HEK293 (cell line): ENCODE measurements at regions not wholly inside any gene's neighbourhood (a gene's known extent, or its start where the extent isn't known, plus 50 kb on each side); places are given as distances from the start of the nearest gene placed in this dataset.

ENCODE experiments used
- CTCF ChIA-PET: fragments of 350-600 bp; formaldehyde crosslinking; extraction: SDS; loops from one replicate; lab custom pipeline; 2021; ENCODE audit warnings: antibody characterized with exemption; lab: Yijun Ruan, JAX
- POLR2A ChIA-PET: fragments of 300-600 bp; formaldehyde crosslinking; extraction: SDS; loops from one replicate; lab custom pipeline; 2020; ENCODE audit warnings: antibody characterized with exemption, inconsistent platforms; lab: Yijun Ruan, JAX
- H3K27ac ChIP-seq: fragments of 200-500 bp; sonication (Bioruptor generic); 2 replicates; pipeline ENCODE4 v1.5.1; 2014; ENCODE audit warnings: low read depth, low read length, control low read depth, inconsistent platforms; ENCODE audit errors: extremely low read depth
- H3K36me3 ChIP-seq, 2 experiments: fragments of 200-500 bp in 1 of 2; sonication (Bioruptor generic) in 1 of 2; 1 replicate in 1 of 2; 2 replicates in 1 of 2; pipeline ENCODE4 v1.5.1; 2014 to 2017; ENCODE audit warnings: inconsistent platforms in 2 of 2, low read length in 2 of 2; ENCODE audit not compliant: control insufficient read depth in 2 of 2, insufficient read depth in 1 of 2
- H3K4me1 ChIP-seq: fragments of 200-500 bp; sonication (Bioruptor generic); 2 replicates; pipeline ENCODE4 v1.5.1; 2014; ENCODE audit warnings: mild to moderate bottlenecking, low read length, inconsistent platforms; ENCODE audit not compliant: control insufficient read depth, insufficient read depth
- H3K4me3 ChIP-seq: 2 replicates; pipeline ENCODE4 v1.5.1; 2011; ENCODE audit warnings: low read depth, mild to moderate bottlenecking, control low read depth, low read length, moderate library complexity
- H3K9me3 ChIP-seq: fragments of 200-500 bp; sonication (Bioruptor generic); 2 replicates; pipeline ENCODE4 v1.5.1; 2014; ENCODE audit warnings: low read depth, low read length, inconsistent platforms; ENCODE audit not compliant: control insufficient read depth, insufficient read depth
- BCL6B ChIP-seq: fragments of 450-650 bp; formaldehyde crosslinking; IDR thresholded peaks from 2 replicates; pipeline ENCODE4 v1.5.1; 2017; ENCODE audit warnings: missing biosample characterization, missing genetic modification characterization
- CTCF ChIP-seq: fragments of 450-650 bp; formaldehyde crosslinking; IDR thresholded peaks from 2 replicates; pipeline ENCODE4 v1.5.1; 2016; ENCODE audit warnings: missing biosample characterization, missing genetic modification characterization
- HOXC10 ChIP-seq: sonication (generic); formaldehyde crosslinking; IDR thresholded peaks from 2 replicates; pipeline ENCODE4 v1.8.1; 2023; ENCODE audit warnings: mild to moderate bottlenecking, missing genetic modification reagents
- TCF7L2 ChIP-seq: IDR thresholded peaks from 2 replicates; pipeline ENCODE4 v1.6.1; 2011; ENCODE audit warnings: low read depth, mild to moderate bottlenecking, inconsistent platforms, low read length, moderate library complexity, borderline replicate concordance
- ZBTB1 ChIP-seq: fragments of 450-650 bp; formaldehyde crosslinking; IDR thresholded peaks from 2 replicates; pipeline ENCODE4 v1.5.1; 2016; ENCODE audit warnings: missing biosample characterization, missing genetic modification characterization
- ZBTB17 ChIP-seq: fragments of 450-650 bp; formaldehyde crosslinking; IDR thresholded peaks from 2 replicates; pipeline ENCODE4 v1.5.1; 2016; ENCODE audit warnings: missing biosample characterization, missing genetic modification characterization
- ZBTB44 ChIP-seq: fragments of 450-650 bp; IDR thresholded peaks from 2 replicates; pipeline ENCODE4 v1.5.1; 2018; ENCODE audit warnings: missing biosample characterization, mild to moderate bottlenecking, missing genetic modification characterization
- ZFP37 ChIP-seq: fragments of 450-650 bp; formaldehyde crosslinking; IDR thresholded peaks from 2 replicates; pipeline ENCODE4 v1.5.1; 2016; ENCODE audit warnings: missing biosample characterization, missing genetic modification characterization
- ZFP41 ChIP-seq: fragments of 450-650 bp; formaldehyde crosslinking; IDR thresholded peaks from 2 replicates; pipeline ENCODE4 v1.5.1; 2016; ENCODE audit warnings: missing biosample characterization, missing genetic modification characterization, borderline replicate concordance
- ZNF18 ChIP-seq: fragments of 450-650 bp; formaldehyde crosslinking; IDR thresholded peaks from 2 replicates; pipeline ENCODE4 v1.5.1; 2016; ENCODE audit warnings: missing biosample characterization, missing genetic modification characterization
- ZNF184 ChIP-seq: fragments of 450-650 bp; IDR thresholded peaks from 2 replicates; pipeline ENCODE4 v1.5.1; 2018; ENCODE audit warnings: missing biosample characterization, mild to moderate bottlenecking, missing genetic modification characterization
- ZNF26 ChIP-seq: fragments of 450-650 bp; formaldehyde crosslinking; IDR thresholded peaks from 2 replicates; pipeline ENCODE4 v1.5.1; 2016; ENCODE audit warnings: missing biosample characterization, missing genetic modification characterization
- ZNF416 ChIP-seq: fragments of 450-650 bp; formaldehyde crosslinking; IDR thresholded peaks from 2 replicates; pipeline ENCODE4 v1.5.1; 2016; ENCODE audit warnings: missing biosample characterization, missing genetic modification characterization
- ZNF449 ChIP-seq: fragments of 450-650 bp; formaldehyde crosslinking; IDR thresholded peaks from 2 replicates; pipeline ENCODE4 v1.5.1; 2017; ENCODE audit warnings: missing biosample characterization, mild to moderate bottlenecking, missing genetic modification characterization, moderate library complexity
- ZNF530 ChIP-seq: fragments of 450-650 bp; formaldehyde crosslinking; IDR thresholded peaks from 2 replicates; pipeline ENCODE4 v1.5.1; 2016; ENCODE audit warnings: low read depth, missing biosample characterization, missing genetic modification characterization
- ZNF560 ChIP-seq: fragments of 450-650 bp; formaldehyde crosslinking; IDR thresholded peaks from 2 replicates; pipeline ENCODE4 v1.5.1; 2017; ENCODE audit warnings: missing biosample characterization, missing genetic modification characterization, borderline replicate concordance
- ZNF596 ChIP-seq: fragments of 450-650 bp; IDR thresholded peaks from 2 replicates; pipeline ENCODE4 v1.5.0; 2018; ENCODE audit warnings: missing biosample characterization, mild to moderate bottlenecking, missing genetic modification characterization, moderate library complexity

GRCh38 chr18:22290004-22290403 lies 120.6 kb downstream of the GATA6 start:
- ChIA-PET CTCF (no interaction called here), POLR2A (no interaction called here)
- H3K27ac ChIP-seq, result no peak overlapping the region
- TF ChIP-seq TCF7L2 (no peak), ZBTB44 (tag by site-specific recombination) (no peak), ZFP41 (tag by site-specific recombination) (no peak), HOXC10 (no peak), ZNF26 (no peak), ZNF416 (tag by site-specific recombination) (no peak), ZFP37 (no peak), ZNF449 (tag by site-specific recombination) (no peak), ZBTB17 (no peak), ZNF530 (tag by site-specific recombination) (no peak), ZNF596 (tag by site-specific recombination) (no peak), ZNF560 (tag by site-specific recombination) (no peak), ZNF18 (no peak), BCL6B (tag by site-specific recombination) (no peak), ZNF184 (tag by site-specific recombination) (no peak), ZBTB1 (tag by site-specific recombination) (no peak), CTCF (tag by site-specific recombination) (no peak)
- TF ChIP-seq, all 188 proteins: peak for 0
- Histone ChIP-seq H3K4me3 (no peak overlapping the region), H3K9me3 (no peaks in the 10 kb centered on the region), H3K4me1 (peaks cover 2% of the 10 kb centered on the region; the same call in 1 of the 2 replicates), H3K36me3 (no peaks in the 10 kb centered on the region)
